H9 (cell line): ENCODE measurements at regions not wholly inside any gene's neighbourhood (a gene's known extent, or its start where the extent isn't known, plus 50 kb on each side); places are given as distances from the start of the nearest gene placed in this dataset.

ENCODE experiments used
- DNase-seq: peaks from one replicate; pipeline ENCODE4 v3.0.0-alpha.2; 2017
- H2AFZ ChIP-seq: one replicate; pipeline ENCODE4 v1.6.1; 2013; ENCODE audit warnings: mild to moderate bottlenecking, low read length, control low read depth, moderate library complexity
- H2AK5ac ChIP-seq: 2 replicates; pipeline ENCODE4 v1.6.1; 2013; ENCODE audit warnings: low read length, control low read depth, mixed read lengths; ENCODE audit not compliant: insufficient read length
- H2BK120ac ChIP-seq: one replicate; pipeline ENCODE4 v1.6.1; 2013; ENCODE audit warnings: low read depth, mild to moderate bottlenecking, low read length, control low read depth, inconsistent platforms; ENCODE audit not compliant: poor library complexity, severe bottlenecking
- H2BK12ac ChIP-seq: 2 replicates; pipeline ENCODE4 v1.6.1; 2013; ENCODE audit warnings: low read length, control low read depth, mixed read lengths, low read depth; ENCODE audit not compliant: insufficient read length
- H2BK15ac ChIP-seq: 2 replicates; pipeline ENCODE4 v1.6.1; 2013; ENCODE audit warnings: low read depth, low read length, control low read depth
- H2BK20ac ChIP-seq: one replicate; pipeline ENCODE4 v1.6.1; 2013; ENCODE audit warnings: low read depth, mild to moderate bottlenecking, low read length, control low read depth, inconsistent platforms; ENCODE audit not compliant: poor library complexity, severe bottlenecking
- H2BK5ac ChIP-seq: 2 replicates; pipeline ENCODE4 v1.6.1; 2013; ENCODE audit warnings: low read length, control low read depth, mixed read lengths; ENCODE audit not compliant: insufficient read length
- H3K14ac ChIP-seq: 2 replicates; pipeline ENCODE4 v1.6.1; 2013; ENCODE audit warnings: low read length, control low read depth; ENCODE audit not compliant: insufficient read depth
- H3K18ac ChIP-seq: 2 replicates; pipeline ENCODE4 v1.6.1; 2013; ENCODE audit warnings: low read depth, mild to moderate bottlenecking, mixed read lengths, low read length, control low read depth; ENCODE audit not compliant: insufficient read length
- H3K23ac ChIP-seq: 2 replicates; pipeline ENCODE4 v1.6.1; 2013; ENCODE audit warnings: low read length, control low read depth, mixed read lengths, low read depth; ENCODE audit not compliant: insufficient read length
- H3K23me2 ChIP-seq: 2 replicates; pipeline ENCODE4 v1.6.1; 2013; ENCODE audit warnings: low read depth, mild to moderate bottlenecking, mixed read lengths, low read length, control low read depth; ENCODE audit not compliant: insufficient read length, poor library complexity, severe bottlenecking
- H3K27ac ChIP-seq: 2 replicates; pipeline ENCODE4 v1.5.1; 2013; ENCODE audit warnings: low read length, control low read depth, mixed read lengths, low read depth; ENCODE audit not compliant: insufficient read length
- H3K27me3 ChIP-seq: 2 replicates; pipeline ENCODE4 v1.6.1; 2013; ENCODE audit warnings: low read length, control low read depth, inconsistent platforms; ENCODE audit not compliant: insufficient read depth
- H3K4ac ChIP-seq: 2 replicates; pipeline ENCODE4 v1.6.1; 2013; ENCODE audit warnings: low read depth, mild to moderate bottlenecking, control low read depth, inconsistent platforms, low read length, moderate library complexity
- H3K4me1 ChIP-seq: 2 replicates; pipeline ENCODE4 v1.6.1; 2013; ENCODE audit warnings: low read length, control low read depth, inconsistent platforms; ENCODE audit not compliant: insufficient read depth
- H3K4me2 ChIP-seq: 2 replicates; pipeline ENCODE4 v1.6.1; 2013; ENCODE audit warnings: low read length, control low read depth, mixed read lengths; ENCODE audit not compliant: insufficient read length, insufficient read depth
- H3K56ac ChIP-seq: 2 replicates; pipeline ENCODE4 v1.6.1; 2013; ENCODE audit warnings: low read depth, mild to moderate bottlenecking, mixed read lengths, low read length, control low read depth; ENCODE audit not compliant: insufficient read length
- H3K79me1 ChIP-seq: 2 replicates; pipeline ENCODE4 v1.6.1; 2013; ENCODE audit warnings: low read depth, mild to moderate bottlenecking, moderate library complexity, low read length, control low read depth, inconsistent platforms; ENCODE audit not compliant: insufficient read depth, poor library complexity, severe bottlenecking
- H3K79me2 ChIP-seq: 2 replicates; pipeline ENCODE4 v1.6.1; 2013; ENCODE audit warnings: low read length, control low read depth, inconsistent platforms; ENCODE audit not compliant: insufficient read depth
- H3K9ac ChIP-seq: 2 replicates; pipeline ENCODE4 v1.6.1; 2013; ENCODE audit warnings: low read length, control low read depth, mixed read lengths; ENCODE audit not compliant: insufficient read length; ENCODE audit errors: extremely low read depth
- H3K9me3 ChIP-seq: one replicate; pipeline ENCODE4 v1.6.1; 2013; ENCODE audit warnings: low read depth, low read length, inconsistent platforms; ENCODE audit not compliant: control insufficient read depth
- H3T11ph ChIP-seq: one replicate; pipeline ENCODE4 v1.6.1; 2013; ENCODE audit warnings: mild to moderate bottlenecking, low read length, control low read depth, inconsistent platforms
- H4K20me1 ChIP-seq: one replicate; pipeline ENCODE4 v1.6.1; 2013; ENCODE audit not compliant: control insufficient read depth, insufficient read length, insufficient read depth
- H4K5ac ChIP-seq: 2 replicates; pipeline ENCODE4 v1.6.1; 2013; ENCODE audit warnings: low read depth, mild to moderate bottlenecking, mixed read lengths, low read length, control low read depth; ENCODE audit not compliant: insufficient read length
- H4K8ac ChIP-seq: replicated peaks from 2 replicates; pipeline ENCODE4 v1.6.1; 2013; ENCODE audit warnings: low read length, control low read depth, mixed read lengths, low read depth; ENCODE audit not compliant: insufficient read length
- H4K91ac ChIP-seq: 2 replicates; pipeline ENCODE4 v1.6.1; 2013; ENCODE audit warnings: low read depth, mild to moderate bottlenecking, moderate library complexity, mixed read lengths, low read length, control low read depth; ENCODE audit not compliant: insufficient read length
- H3K27ac Mint-ChIP-seq, 3 experiments: 2 replicates in 2 of 3; 3 replicates in 1 of 3; pipeline ENCODE4 v1.8.0; 2020 to 2021; ENCODE audit warnings: mixed read lengths in 3 of 3, mild to moderate bottlenecking in 1 of 3, moderate library complexity in 1 of 3
- H3K27me3 Mint-ChIP-seq: 2 replicates; pipeline ENCODE4 v1.8.0; 2021; ENCODE audit warnings: low read depth, mild to moderate bottlenecking, moderate library complexity, mixed read lengths
- H3K36me3 Mint-ChIP-seq, 3 experiments: 2 replicates in 2 of 3; 3 replicates in 1 of 3; pipeline ENCODE4 v1.8.0; 2020 to 2021; ENCODE audit warnings: low read depth in 3 of 3, mixed read lengths in 3 of 3; ENCODE audit not compliant: insufficient read depth in 1 of 3
- H3K4me1 Mint-ChIP-seq, 2 experiments: 2 replicates each; pipeline ENCODE4 v1.8.0; 2020; ENCODE audit warnings: mixed read lengths in 2 of 2
- H3K4me3 Mint-ChIP-seq, 2 experiments: 2 replicates in 1 of 2; 3 replicates in 1 of 2; pipeline ENCODE4 v1.8.0; 2020 to 2021; ENCODE audit warnings: mild to moderate bottlenecking in 2 of 2, mixed read lengths in 2 of 2, moderate library complexity in 1 of 2
- H3K9me3 Mint-ChIP-seq, 2 experiments: 2 replicates in 1 of 2; 3 replicates in 1 of 2; pipeline ENCODE4 v1.8.0; 2020; ENCODE audit warnings: mild to moderate bottlenecking in 2 of 2, mixed read lengths in 2 of 2, moderate library complexity in 1 of 2
- CTCF ChIP-seq: fragments of 200-600 bp; sonication (generic); conservative IDR thresholded peaks from 3 replicates; pipeline ENCODE4 v1.8.0; 2021; ENCODE audit warnings: antibody characterized with exemption, mild to moderate bottlenecking
- WGBS: extraction: QIAGEN DNeasy Blood & Tissue Kit; methylation state at CpG from one replicate; pipeline ENCODE4 v1.1.7; 2013; ENCODE audit warnings: missing lambda C conversion rate, low lambda C conversion rate, mixed read lengths; ENCODE audit not compliant: insufficient read length; ENCODE audit errors: extremely low coverage; 5-methylcytosine and 5-hydroxymethylcytosine counted together

- Histone ChIP-seq H3T11ph (no peak overlapping the region), H3K79me2 (no peaks in the 10 kb centered on the region), H2BK15ac (no peak overlapping the region), H4K5ac (no peak overlapping the region), H2BK20ac (no peak overlapping the region), H3K4ac (no peak overlapping the region), H4K91ac (no peak overlapping the region), H4K8ac (no peak overlapping the region), H3K23ac (no peak overlapping the region), H3K27me3 (no peaks in the 10 kb centered on the region), H3K79me1 (no peaks in the 10 kb centered on the region), H3K9me3 (peaks cover 30% of the 10 kb centered on the region), H3K9ac (no peak overlapping the region), H2BK120ac (no peak overlapping the region), H3K4me2 (no peak overlapping the region), H2AFZ (no peak overlapping the region), H3K4me1 (no peaks in the 10 kb centered on the region), H2BK5ac (no peak overlapping the region), H3K27ac (no peak overlapping the region), H4K20me1 (no peaks in the 10 kb centered on the region), H2AK5ac (no peak overlapping the region), H2BK12ac (no peak overlapping the region), H3K14ac (no peak overlapping the region), H3K23me2 (no peaks in the 10 kb centered on the region), H3K56ac (no peak overlapping the region), H3K18ac (no peak overlapping the region)
- no CpG with 5 or more reads among the region's 1 CpG for WGBS
- H3K36me3 Mint-ChIP-seq: no peaks in the 10 kb centered on the region; a peak in 1 of 7 replicates
- H3K27ac Mint-ChIP-seq: no peak overlapping the region
- peaks cover 0 to 8% of the 10 kb centered on the region in 2 experiments; a peak in 2 of 4 replicates for H3K4me1 Mint-ChIP-seq
- TF ChIP-seq CTCF: no peak
- no peak for DNase-seq
- no peaks in the 10 kb centered on the region for H3K27me3 Mint-ChIP-seq
- no peak overlapping the region for H3K4me3 Mint-ChIP-seq
- H3K9me3 Mint-ChIP-seq: peaks cover 0 to 22% of the 10 kb centered on the region in 2 experiments; a peak in 3 of 5 replicates
Measured at GRCh38 chrX:20729416-20729815, 462.7 kb upstream of the RPS6KA3 start.
